Limb (tissue), 2 donors: ENCODE measurements at regions not wholly inside any gene's neighbourhood (a gene's known extent, or its start where the extent isn't known, plus 50 kb on each side); places are given as distances from the start of the nearest gene placed in this dataset.

ENCODE experiments used
- DNase-seq, 2 donors: peaks; one replicate each; pipeline ENCODE4 v3.0.0-alpha.2; 2016; ENCODE audit errors: extremely low spot score in 2 of 2

DNA sequence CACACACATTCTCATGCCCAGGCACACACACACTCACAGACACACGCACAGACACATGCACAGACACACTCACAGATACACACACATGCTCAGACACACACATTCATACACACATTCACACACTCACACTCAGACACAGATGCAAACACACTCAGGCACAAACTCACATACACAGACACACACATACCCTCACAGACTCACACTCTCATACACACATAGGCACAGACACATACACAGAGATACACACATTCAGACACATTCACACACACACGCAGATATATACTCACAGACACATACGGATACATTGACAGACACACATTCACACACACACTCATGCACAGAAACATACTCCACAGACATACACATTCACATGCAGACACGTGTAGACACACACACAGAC is 89.6 kb downstream of the RBFOX3 start:
- DNase-seq = no peak

DNA sequence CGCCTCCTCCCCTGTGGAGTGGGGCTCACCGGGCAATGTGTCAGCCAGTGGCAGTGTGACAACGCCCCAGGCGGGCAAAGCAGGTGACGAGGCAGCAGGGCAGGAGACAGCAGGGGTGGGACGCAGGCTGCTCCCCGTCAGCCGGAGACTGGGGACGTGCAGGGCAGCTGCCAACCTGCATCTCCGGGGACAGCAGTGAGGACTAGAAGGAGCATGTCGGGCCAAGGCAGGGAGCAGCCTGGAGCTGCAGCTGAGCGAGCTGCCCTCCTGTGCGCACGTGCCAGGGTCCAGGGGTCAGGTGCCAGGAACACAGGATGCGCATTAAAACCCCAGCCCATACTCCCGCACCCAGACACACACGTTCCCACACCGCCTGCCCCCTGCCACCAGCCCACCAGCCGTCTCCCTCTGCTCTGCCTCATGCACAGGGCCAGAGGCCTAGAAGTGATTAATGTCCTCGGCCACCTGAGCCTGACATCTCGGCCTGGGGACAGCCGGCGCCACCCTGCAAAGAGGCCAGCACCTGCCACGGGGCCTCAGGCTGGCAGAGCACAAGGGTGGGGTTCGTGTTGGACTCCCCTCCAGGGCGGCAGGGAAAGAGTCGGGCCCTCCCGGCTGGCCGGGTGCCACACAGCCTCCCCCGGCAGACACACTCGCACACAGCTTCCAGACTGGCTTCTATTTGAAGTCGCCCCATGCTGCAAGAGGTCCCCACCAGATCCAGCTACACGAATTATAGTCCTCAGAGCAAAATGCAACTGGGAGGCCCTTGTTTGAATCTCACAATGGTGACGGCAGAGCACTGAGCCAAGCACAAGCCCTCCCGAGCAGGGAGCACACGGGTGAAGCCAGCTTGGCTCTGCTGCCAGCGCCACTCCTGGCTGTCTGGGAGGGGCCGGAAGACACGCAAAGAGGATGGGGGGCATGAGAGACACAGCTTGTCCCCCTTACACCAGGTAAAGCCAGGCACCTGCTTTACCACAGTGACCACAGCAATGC is 90.4 kb downstream of the RBFOX3 start:
- peak in 1 of 2 donors; percentile 62 for DNase-seq

DNA sequence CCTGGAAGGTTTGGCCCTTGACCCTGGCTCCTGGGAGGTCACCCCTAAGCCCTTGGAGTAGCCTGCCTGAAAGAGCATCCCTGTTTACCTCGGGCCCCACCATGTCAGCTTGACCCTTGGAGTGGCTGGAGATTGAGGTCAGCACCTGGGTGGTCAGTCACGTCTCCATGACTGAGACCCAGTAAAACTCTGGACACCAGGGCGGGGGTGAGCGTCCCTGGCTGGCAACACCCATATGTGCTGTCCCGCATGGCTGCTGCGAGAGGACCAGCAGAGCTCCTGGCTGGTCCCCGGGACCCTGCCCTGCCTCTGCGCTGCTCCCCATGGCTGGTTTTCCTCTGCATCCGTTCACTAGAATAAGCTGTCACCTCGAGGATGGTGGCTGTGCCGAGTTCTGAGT is 91.2 kb downstream of the RBFOX3 start:
- DNase-seq = no peak

DNA sequence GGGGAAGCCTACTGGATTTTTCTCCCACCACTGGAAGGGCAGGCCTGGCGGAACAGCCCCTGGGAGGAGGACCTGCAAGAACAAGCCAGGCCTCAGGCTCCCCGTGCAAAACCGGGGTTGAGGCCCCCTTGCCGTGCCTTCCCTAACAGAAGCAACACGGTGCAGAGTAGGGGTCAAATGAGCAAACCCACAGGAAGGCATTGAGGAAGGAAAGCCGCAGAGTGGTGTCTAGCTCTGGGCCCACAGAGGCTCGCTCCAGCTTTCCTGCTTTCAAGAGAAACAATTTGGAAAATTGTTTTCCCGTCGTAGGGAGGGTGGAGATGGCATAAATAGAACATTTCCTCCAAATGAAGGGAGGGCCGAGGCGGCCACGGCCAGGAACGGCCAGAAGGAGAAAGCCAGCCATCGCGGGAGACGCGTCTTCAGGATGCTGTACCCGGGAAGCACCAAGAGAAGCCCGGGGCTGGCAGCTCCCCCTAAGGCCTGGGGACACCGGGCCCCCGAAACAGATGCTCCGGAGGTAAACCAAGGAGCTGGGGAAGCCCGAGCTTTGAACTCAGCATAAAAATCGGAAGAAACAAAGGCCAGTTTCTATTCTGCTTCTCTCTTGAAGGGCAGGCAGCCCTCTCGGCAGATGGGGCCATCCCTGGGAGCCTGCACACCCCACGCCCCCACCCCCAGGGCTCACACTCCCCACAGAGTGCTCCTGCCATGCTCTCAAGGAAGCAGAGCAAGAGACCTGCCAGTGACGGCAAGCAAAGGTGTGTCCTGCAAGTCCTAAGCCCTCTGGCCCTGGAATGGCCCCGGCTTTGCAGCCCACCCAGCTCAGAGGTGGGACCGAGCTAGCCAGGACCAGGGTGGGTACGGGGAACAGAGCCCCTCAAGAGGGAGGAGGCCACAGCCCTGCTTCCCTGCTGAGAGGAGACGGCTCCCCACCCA is 92.0 kb downstream of the RBFOX3 start:
- DNase-seq = no peak

DNA sequence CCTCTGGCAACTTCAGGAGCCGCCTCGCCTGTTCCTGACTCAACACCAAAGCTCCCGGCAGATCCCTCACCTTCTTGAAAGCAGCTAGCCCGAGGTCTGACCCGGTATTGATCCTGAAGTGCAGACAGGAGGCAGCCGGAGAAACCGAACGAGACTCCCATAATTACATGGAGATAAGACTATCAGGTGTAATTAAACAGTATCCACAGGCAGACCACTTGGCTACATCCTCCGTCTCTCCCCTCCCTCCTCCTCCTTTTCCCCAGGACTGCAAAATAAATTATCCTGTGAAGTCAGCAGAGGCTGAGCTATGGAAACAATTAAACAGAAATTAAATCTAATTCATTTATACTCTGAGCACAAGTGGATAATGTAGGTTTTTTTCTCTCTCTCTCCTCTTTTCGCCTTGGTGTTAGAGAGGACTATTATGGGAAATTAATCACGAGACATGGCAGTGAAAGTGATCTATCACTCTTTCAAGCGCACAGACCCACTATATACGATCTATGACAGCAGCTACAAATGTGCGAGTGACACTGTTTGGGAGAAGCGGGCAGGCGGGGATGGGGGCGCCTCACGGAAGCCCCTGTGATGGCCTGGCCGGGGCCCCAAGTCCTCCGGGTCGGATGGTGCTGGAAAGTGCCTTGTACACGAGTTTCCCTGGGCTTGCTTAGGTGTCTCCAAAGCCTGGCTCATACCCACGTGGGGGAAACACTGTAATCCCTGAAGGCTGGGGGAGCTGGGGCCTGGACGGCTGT is 92.8 kb downstream of the RBFOX3 start:
- no peak for DNase-seq

DNA sequence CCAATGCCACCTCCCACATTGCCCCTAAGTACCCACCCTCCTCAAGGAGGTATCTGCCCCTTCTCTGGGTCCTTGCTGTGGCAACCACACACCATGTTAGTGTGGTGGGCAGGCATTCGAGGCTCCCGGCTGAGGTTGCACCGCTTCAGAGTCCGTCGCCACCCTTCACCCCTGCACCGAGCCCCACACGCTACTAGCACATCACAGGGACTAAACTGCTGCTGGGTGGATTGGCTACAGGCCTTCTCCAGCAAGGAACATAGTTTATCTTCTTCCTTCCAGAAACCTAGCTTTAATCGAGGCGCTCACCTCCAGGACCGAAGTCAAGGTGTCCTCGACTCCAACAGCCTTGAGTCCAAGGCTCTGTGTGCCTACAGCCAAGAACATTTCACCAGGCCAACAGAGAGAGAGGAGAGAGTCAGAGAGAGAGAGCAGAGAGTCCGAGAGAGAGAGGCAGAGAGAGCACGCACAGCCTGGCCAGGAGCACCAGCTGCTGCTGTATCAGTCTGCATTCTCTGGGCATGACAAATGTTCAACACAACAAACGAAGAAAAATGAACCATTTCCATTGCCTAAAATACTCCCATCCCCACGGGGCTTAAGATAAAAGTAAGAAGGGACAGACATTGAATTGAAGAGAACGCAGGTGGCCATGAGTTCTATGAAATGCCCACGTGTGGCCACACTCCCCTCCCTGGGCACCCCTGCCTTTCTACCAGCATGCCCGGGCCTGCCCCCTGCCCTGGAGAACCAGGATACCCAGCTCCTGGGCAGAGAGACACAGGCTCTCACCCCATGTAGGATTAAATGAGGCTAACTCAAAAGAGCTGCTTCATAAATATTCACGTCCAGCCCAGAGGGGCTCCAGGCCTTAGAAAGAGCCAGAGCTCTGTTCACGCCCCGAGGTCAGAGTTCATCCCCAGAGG is 94.9 kb downstream of the RBFOX3 start:
- no peak for DNase-seq

DNA sequence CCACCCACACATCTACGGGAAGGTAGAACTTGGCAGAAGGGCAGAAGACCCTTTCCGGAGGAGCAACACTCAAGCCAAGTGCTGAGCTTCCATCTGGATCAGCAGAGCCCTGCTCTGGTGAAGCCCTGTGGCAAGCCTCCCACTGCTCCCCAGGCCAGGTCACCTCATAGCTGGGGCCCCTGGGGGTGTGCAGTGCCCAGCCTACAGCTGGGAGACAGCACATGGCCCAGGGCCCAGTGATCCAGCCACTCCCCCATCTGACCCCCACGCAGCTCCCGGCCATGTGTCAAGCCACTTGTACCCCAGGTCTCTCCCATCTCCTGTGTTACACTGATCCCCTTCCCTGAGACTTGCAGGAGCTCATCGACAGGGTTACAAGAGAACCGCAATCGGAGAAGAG is 95.7 kb downstream of the RBFOX3 start:
- DNase-seq = no peak

DNA sequence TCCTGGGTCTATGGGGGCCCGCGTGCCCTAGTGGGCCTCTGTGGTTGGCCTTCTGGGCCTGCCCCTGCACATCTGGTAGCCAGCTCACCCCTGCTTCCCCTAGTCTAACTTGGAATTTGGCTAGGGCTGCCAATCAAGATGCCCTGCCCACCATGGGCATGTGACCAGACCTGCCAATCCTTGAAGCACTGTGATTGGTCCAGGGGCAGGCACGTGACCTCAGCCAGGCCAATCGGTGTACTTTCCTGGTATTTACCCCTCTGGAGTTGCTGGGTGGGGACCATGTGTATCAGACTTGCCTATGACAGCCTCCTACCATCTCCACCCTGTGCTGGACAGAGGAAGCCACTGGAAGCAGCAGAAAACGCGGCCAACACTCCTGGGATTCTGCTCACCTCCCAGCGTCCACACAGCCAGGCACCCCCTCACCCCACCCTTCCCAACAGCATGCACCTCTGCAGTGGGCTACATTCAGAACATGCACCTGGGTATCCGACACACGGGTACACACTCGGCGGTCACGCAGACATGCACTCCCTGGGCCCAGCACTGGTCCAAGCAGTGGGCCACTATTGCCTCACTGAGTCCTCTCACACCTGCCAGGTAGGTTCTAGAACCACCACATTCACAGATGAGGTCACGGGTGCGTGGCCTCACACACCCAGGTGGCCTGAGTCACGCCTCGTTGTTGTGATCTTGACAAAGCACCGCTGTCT is 96.9 kb downstream of the RBFOX3 start:
- DNase-seq = no peak

DNA sequence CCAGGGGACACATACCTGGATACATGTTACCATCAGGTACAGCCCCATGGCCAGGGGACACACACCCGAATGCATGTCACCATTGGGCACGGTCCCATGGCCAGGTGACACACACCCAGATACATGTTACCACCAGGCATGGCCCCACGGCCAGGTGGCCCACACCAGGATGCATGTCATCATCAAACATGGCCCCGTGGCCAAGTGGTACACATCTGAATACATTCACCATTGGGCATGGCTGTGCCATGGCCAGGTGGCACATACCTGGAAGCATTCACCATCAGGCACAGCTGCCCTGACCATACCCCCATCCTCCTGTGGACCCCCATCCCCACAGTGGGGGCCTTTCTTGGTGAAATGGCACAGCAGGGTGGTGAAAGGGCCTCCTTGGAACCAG is 97.6 kb downstream of the RBFOX3 start:
- no peak for DNase-seq

DNA sequence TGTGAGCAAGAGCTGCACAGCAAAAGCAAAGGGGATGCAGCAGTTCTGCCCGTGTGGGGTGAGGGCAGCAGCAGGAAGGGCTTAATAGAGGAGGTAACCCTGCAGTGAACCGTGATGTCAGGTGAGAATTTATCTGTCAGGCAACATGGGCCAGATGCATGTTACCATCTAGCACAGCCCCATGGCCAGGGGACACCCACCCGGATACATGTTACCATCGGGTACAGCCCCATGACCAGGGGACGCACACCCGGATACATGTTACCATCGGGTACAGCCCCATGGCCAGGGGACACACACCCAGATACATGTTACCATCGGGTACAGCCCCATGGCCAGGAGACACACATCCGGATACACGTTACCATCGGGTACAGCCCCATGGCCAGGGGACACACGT is 99.4 kb downstream of the RBFOX3 start:
- DNase-seq = no peak

DNA sequence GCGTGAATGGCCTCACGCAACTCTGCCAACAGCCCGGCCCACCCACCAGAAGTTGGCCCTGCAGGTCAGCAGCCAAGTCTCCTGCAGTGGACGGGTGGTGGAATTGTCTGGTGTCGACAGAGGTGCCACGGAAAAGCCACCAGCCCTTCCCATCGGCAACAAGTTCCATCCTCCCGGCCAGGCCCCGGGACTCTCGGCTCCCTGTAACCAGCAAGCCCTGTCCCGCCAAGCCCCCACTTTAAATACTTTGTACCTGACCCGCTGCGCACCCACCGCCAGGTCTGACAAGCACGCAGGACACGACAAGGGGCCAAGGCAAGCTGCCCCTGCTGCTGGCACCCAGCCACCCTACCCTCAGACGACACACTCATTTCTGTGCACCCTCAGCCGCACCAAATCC is 100.8 kb downstream of the RBFOX3 start:
- DNase-seq = no peak

DNA sequence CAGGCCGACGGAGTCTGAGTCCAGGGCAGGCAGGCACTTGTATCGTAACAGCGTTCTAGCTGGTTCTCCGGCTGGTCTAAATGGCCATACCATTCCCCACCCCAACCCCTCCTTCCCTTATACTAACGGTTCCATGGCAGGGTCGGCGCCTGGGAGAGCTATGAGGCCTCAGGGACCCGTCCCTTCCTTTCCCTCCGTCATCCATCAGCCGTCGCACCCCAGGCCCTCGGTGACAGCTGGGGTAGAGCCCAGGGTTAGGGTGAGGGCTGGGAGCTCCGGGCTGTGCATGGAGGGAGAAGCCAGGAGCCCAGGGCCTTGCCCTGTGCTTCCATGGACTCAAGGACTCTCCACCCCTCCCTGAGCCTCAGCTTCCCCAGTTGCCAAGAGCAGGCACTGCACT is 101.4 kb downstream of the RBFOX3 start:
- no peak for DNase-seq

DNA sequence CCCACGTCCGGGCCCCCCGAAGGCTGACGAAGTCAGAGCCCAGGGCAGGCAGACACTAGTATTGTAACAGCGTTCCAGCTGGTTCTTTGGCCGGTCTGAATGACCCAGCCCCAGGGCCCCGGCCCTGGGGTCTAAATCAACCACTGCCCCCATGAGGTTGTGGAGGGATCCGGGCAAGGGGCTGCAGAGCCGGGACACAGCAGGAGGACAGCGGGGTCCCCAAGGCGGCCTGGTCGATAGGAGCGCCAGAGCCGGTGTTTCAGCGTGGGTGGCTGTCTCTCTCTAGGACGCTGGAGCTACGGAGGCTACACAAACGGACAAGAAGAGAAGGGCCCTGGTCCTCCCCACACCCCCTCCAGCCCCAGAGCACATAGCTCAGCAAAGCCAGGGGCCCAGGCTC is 101.8 kb downstream of the RBFOX3 start:
- no peak for DNase-seq

DNA sequence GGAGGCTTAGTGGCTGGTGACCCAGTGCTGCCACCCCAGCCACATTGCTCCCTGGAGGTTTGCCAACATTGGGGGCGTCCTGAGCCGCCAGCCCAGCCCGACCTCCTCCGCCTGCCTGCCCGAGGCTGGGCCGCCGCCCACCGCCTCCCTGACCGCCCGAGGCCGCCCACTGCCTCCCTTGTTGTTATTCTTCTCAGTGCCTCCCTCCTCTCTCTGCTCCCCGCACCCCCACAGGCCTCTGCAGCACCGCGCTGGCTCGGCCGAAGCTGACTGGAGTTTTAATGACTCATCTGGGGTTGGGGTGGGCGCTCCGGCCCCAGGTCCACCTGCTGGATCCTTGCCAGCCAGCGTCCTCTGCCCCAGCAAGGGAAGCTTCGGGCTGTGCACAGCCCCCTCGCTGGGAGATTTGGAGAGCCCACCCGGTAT is 102.5 kb downstream of the RBFOX3 start:
- DNase-seq = no peak

DNA sequence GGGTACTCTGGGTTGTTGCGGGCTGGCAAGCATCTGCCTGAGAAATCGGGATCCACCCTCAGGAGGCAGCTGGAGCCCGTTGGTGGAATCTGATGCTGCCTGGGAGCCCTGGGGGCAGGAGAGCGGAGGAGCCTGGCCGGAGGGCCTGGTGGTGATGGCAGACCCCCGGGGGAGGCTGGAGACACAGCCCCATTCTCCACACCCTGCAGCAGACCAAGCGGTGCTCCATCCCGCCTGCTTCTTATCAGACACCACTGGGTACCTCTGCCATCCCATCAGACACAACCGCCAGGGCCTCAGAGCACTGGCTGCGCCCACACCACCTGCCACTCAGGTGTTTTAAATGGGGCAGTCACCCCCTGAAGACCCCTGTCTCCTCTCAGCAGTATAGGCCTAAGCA is 103.9 kb downstream of the RBFOX3 start:
- no peak for DNase-seq

DNA sequence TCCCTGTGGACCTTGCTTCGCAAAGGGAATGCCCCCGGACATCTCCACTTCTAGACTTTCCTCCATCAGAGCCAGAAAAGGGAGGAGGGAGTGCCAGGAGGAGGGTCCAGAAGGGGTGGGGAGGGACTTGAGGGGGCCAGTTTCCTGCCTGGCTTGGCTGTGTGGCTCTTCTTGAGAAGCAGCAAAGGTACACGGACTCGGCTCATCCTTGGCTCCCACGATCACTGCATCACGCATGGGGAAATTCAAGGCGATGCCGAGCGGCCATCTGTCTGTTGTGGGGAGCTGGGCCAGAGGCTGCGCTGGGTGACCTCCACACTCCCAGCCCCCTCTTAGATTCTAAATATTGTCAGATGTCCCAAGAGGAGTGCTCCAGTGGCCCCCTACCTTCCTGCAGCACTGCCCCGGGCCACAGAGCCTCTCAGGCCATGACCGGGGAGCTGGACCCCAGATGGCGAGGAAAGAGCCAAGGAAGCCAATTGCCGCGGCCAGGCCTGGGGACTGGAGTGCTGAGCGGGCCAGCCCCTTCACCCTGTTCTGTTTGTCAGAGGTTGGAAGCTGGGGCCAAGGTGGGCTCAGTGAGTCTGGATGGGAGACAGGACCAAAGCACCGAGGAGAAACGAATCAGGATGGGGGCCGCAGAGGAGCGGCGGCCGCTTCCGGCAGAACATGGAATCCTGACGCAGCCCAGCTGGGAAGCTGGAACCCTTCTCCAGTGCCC is 104.5 kb downstream of the RBFOX3 start:
- no peak for DNase-seq

DNA sequence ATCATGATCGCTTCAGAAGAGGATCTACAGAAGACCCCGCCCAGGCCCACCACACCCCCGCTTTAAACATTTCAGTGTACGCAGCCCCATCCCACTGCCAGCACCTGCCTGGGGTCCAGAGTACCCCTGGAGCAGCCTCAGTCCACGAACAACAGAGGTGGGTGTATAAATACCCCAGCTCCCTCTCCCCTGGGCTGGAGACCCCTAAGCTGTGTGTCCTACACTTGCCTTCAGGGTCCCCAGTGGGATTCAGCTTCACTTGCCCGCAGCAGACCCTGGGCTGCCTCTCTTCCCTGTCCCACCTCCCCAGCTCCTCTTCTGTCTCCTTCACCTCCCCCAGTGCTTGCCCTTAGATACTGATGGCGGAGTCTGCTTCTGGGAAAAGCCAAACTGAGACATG is 105.7 kb downstream of the RBFOX3 start:
- DNase-seq = no peak

DNA sequence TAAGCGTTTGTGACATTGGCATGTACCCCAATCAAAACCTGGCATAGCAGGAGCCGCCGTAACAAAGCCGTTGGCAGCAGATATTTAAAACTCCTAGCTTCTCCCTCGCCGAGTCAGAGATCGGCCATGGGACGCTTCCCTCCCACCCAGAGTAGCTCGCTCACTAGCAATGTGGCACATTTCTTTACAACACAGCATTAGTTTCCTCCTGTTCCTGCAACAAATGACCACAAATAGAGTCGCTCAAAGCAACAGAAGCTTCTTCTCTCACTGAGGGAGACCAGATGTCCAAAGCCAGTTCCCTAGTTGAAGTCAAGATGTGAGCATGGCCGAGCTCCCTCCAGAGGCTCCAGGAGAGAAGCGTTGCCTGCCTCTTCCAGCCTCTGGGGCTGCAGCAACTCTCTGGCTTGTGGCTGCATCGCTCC is 106.7 kb downstream of the RBFOX3 start:
- no peak for DNase-seq
